ENCODE measurements at regions not wholly inside any gene's neighbourhood (a gene's known extent, or its start where the extent isn't known, plus 50 kb on each side); places are given as distances from the start of the nearest gene placed in this dataset.

DNA sequence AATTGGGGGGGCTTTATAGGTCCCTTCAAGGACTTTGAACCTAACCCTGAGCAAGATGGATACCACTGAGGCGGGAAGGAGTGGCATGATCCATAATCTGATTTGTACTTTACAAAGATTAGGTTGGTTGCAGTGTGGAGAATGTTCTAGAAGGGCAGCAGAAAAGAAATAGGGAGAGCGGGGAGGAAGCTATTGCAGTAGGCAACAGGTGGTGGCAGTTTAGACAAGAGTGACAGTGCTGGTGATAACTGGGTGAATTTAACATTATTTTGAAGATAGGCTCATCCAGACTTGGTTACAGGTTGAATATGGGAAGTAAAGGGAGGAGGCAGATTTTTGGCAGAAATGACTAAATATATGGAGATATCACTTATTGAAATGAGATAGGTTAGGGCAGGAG lies 179.9 kb upstream of the CADM1 start:
- no peak overlapping the region for H3K4me3 Mint-ChIP-seq
- H3K27ac Mint-ChIP-seq, result no peak overlapping the region
- peaks cover 18% of the 10 kb centered on the region for H3K27me3 Mint-ChIP-seq
- H3K9me3 Mint-ChIP-seq, result peaks cover 15% of the 10 kb centered on the region
- no peaks in the 10 kb centered on the region for H3K36me3 Mint-ChIP-seq
- no peak for ATAC-seq
- H3K4me1 Mint-ChIP-seq, result no peaks in the 10 kb centered on the region

DNA sequence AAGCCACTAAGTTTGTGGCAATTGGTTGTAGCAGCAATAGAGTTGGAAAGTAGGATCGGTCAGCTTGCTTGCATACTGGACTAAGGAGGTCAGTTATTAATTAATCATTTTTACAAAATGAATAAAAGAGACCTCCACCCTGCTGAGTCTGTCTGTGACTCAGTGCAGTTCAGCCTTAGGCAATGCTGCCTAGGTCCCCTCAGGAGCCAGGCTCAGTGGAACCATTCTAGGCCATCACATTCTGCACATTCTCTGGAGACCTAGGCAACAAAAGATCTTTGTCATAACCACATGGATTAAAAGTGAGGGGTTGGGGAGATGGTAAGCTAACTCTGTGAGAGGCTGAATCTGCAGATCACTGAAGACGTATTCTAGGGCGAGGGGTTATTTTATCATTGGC lies 178.7 kb upstream of the CADM1 start:
- no peak overlapping the region for H3K27ac Mint-ChIP-seq
- ATAC-seq, result no peak
- peaks cover 24% of the 10 kb centered on the region for H3K27me3 Mint-ChIP-seq
- no peak overlapping the region for H3K4me3 Mint-ChIP-seq
- H3K36me3 Mint-ChIP-seq, result no peaks in the 10 kb centered on the region
- H3K4me1 Mint-ChIP-seq, result no peaks in the 10 kb centered on the region
- H3K9me3 Mint-ChIP-seq, result peaks cover 15% of the 10 kb centered on the region

DNA sequence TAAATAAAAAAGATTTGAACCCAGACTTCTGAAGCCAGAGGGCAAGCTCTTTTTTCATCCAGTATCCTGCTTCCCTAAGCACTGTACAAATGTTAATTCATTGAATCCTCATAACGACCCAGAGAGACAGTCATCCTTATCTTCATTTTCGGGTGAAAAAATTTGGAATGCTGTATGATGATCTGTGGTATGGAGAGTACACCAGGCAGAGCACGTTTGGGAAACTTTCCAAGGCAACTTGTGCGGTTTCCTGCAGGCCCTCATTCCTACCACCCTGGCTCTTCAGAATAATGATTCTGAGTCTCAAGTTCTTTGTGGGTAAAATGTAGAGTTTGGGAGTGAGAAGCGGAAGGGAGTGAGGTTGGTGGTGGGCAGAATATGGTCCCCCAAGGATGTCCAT lies 177.9 kb upstream of the CADM1 start:
- Mint-ChIP-seq H3K4me1 (no peaks in the 10 kb centered on the region), H3K36me3 (no peaks in the 10 kb centered on the region), H3K9me3 (peaks cover 15% of the 10 kb centered on the region), H3K4me3 (no peak overlapping the region), H3K27ac (no peak overlapping the region), H3K27me3 (peaks cover 27% of the 10 kb centered on the region)
- ATAC-seq, result no peak

DNA sequence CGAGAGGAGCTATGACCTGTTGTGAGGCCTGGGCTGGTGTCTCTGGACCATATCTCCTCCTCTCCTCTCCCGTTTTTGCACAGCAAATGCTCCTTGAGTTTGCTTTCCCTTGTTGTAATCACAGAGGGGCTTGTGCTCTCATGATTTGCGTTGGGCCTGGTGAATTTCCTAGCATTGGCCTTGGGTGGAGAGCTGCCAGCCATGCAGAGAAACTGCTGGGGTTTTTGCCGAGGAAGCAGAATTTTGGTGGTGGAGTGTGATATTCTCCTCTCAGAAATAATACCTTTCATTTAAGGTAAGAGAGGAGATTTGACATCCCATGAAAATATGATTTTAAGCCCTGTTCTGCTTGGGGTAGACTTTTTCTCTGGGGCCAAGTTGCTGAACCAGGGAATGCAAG lies 175.7 kb upstream of the CADM1 start:
- Mint-ChIP-seq H3K9me3 (peaks cover 7% of the 10 kb centered on the region), H3K36me3 (no peaks in the 10 kb centered on the region), H3K27me3 (peaks cover 27% of the 10 kb centered on the region), H3K4me1 (no peaks in the 10 kb centered on the region), H3K27ac (no peak overlapping the region), H3K4me3 (no peak overlapping the region)
- ATAC-seq, result no peak

DNA sequence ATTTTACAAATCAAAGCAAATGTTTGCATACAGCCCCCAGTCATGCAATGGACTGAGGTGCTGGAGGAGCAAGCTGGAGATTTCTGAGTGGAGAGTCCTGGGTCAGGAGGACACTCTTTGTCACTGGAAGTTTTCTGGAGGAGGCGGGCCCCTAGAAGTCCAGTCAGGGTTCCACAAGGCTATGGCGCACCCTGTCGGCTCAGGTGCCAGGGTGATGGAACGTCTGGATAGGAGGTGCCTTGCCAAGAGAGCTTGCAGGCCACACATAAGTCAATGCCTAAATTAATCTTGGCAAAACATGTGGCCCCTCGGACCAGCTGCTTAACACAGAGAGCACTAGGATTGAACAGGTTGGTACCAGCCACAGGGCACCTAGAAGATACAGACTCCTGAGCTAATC lies 174.7 kb upstream of the CADM1 start:
- H3K27me3 Mint-ChIP-seq, result peaks cover 19% of the 10 kb centered on the region
- H3K4me1 Mint-ChIP-seq, result no peaks in the 10 kb centered on the region
- H3K36me3 Mint-ChIP-seq, result no peaks in the 10 kb centered on the region
- H3K27ac Mint-ChIP-seq, result no peak overlapping the region
- H3K4me3 Mint-ChIP-seq, result no peak overlapping the region
- peaks cover 2% of the 10 kb centered on the region for H3K9me3 Mint-ChIP-seq
- ATAC-seq, result no peak

DNA sequence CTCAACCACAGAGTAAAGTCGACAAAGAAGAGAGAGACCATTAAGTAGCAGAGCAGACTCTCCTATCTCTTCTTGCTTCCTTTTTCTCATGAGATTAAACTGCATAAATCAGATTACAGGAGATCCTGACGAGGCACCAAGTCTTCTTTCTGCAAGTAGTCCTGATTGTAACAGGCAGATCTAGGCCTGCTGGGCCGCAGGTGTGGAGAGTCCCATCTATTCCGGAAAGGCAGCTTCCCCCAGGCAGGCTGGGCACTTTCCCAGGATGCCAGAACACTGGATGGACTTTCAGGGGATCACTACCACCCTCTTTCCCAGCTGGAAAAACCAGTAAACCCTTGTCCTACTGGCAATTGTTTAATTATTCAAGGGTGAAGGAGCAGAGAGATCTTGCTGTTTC lies 173.0 kb upstream of the CADM1 start:
- H3K4me1 Mint-ChIP-seq, result no peaks in the 10 kb centered on the region
- H3K27ac Mint-ChIP-seq, result no peak overlapping the region
- no peak overlapping the region for H3K4me3 Mint-ChIP-seq
- no peak for ATAC-seq
- no peaks in the 10 kb centered on the region for H3K36me3 Mint-ChIP-seq
- no peaks in the 10 kb centered on the region for H3K9me3 Mint-ChIP-seq
- H3K27me3 Mint-ChIP-seq, result peaks cover 11% of the 10 kb centered on the region

DNA sequence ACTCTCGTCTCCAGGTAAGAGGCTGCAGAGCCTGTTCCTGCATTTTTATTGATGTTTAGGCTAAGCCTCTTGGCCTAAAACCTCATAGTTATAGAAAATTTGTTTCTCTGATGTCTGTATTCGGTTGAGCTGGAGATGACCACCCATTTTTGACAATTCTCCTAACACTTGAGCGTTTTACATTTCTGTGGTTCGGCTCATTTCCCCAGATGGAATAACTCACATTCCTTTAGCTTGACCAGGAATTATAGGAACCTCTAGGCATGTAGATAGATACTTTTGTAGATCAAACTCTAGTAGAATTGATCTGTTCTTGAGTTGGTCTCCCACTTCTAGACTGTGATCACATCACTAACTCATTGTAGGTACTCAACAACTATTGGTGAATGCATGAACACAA lies 172.6 kb upstream of the CADM1 start:
- peaks cover 9% of the 10 kb centered on the region for H3K27me3 Mint-ChIP-seq
- H3K4me1 Mint-ChIP-seq, result no peaks in the 10 kb centered on the region
- H3K27ac Mint-ChIP-seq, result no peak overlapping the region
- ATAC-seq, result no peak
- H3K4me3 Mint-ChIP-seq, result no peak overlapping the region
- no peaks in the 10 kb centered on the region for H3K9me3 Mint-ChIP-seq
- H3K36me3 Mint-ChIP-seq, result no peaks in the 10 kb centered on the region

DNA sequence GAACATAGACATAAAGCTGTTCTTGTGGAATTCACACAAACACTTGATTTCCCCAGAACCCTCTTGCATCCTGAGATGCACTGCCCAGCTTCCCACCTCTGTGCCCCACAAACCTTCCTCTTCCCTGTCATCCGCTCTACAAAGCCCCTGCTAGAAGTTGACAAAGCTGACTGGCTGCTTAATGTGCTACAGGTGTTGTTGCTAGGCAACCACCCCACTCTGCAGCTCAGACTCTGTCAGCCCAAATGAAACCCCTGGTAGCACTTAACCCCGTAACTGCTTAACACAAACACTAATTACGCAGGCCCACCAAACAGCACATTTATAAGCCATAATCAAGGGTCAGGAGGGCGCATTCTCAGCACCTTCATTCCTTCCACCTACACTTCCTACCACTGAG lies 172.0 kb upstream of the CADM1 start:
- Mint-ChIP-seq H3K27ac (no peak overlapping the region), H3K27me3 (peaks cover 9% of the 10 kb centered on the region), H3K9me3 (no peaks in the 10 kb centered on the region), H3K4me3 (no peak overlapping the region), H3K36me3 (no peaks in the 10 kb centered on the region), H3K4me1 (no peaks in the 10 kb centered on the region)
- no peak for ATAC-seq

DNA sequence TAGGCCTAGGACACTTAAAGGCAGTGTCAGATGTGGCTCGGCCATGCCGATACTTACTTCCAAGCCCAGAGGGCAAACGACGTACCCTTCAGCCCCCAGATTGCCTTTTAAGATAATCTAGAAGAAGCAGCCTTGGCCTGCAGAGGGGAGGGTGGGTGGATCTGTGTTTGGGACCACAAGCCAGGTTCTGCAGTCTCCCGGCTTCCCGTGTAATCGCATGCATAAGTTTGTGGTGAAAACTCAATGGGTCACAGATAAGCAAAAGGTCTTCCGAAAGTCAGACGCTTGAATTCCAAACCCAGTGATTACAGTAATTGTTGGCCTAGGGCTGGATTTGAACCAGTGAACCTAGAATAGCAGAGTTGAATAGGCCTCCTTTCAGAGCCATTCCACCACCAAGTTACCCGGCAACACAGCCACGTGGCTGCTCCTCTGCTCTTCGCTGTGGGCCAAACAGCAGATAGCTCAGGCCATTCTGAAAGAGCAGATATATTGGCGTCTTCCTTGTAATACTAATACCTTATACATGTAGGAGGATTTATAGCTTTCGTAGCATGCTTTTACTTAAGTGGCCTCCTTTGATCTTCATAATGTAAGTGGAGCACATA lies 170.8 kb upstream of the CADM1 start:
- Mint-ChIP-seq H3K27ac (no peak overlapping the region), H3K27me3 (peaks cover 9% of the 10 kb centered on the region), H3K4me1 (no peaks in the 10 kb centered on the region), H3K4me3 (no peak overlapping the region), H3K9me3 (no peaks in the 10 kb centered on the region), H3K36me3 (no peaks in the 10 kb centered on the region)
- ATAC-seq, result no peak

DNA sequence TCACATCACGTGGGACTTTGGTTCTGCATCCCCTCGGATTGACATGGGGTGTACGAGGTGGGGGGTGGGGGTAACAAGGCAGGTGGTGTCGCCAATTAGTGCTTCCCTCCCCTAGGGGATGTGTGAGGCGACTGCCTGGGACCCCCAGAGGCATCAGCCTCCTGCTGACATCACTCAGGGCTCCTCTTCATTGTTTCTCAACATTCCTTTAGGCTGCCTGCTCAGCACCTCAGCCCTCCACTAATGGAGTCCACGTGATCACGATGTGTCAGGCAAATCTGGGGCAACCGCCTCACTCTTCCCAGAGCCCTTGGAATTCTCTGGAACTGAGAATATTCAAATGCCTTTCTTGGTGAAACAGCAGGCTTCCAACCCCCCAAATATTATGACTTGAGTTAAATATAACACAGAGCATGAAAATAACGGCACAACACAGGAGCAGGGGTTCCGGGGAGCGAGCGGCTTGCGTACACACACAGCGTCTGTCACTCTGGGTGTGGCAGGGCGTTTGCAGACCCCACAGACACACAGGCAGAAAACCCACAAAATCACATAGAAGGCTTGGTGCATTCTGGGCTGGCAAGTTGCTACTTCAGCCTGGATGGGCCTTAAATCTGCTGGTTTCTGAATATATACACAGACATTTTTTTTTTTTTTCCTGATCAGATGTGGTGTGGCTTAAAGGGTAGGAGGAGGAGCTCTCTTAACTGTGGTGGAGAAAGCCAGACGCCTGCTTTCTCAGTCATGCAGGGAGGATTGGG lies 170.1 kb upstream of the CADM1 start:
- no peak for ATAC-seq
- Mint-ChIP-seq H3K36me3 (no peaks in the 10 kb centered on the region), H3K4me1 (no peaks in the 10 kb centered on the region), H3K27ac (no peak overlapping the region), H3K9me3 (no peaks in the 10 kb centered on the region), H3K4me3 (no peak overlapping the region), H3K27me3 (peaks cover 9% of the 10 kb centered on the region)

DNA sequence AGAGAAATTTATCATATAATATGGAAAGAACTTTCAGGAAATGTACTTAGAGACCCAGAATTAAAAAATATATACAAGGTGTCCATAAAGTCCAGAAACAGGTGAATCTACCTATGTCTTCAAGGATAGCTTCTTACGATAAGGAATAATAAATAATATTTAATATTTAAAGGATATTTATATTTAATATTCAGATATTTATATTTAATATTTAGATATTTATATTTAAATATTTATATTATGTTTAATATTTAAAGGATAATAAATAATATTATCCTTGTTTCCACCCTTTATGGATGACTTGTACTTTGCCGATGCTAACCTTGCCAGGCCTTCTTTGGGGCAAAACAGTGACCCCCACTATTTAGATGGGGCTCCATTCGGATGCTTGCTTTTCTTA lies 169.5 kb upstream of the CADM1 start:
- Mint-ChIP-seq H3K36me3 (no peaks in the 10 kb centered on the region), H3K9me3 (no peaks in the 10 kb centered on the region), H3K4me3 (no peak overlapping the region), H3K4me1 (no peaks in the 10 kb centered on the region), H3K27ac (no peak overlapping the region), H3K27me3 (peaks cover 13% of the 10 kb centered on the region)
- no peak for ATAC-seq

DNA sequence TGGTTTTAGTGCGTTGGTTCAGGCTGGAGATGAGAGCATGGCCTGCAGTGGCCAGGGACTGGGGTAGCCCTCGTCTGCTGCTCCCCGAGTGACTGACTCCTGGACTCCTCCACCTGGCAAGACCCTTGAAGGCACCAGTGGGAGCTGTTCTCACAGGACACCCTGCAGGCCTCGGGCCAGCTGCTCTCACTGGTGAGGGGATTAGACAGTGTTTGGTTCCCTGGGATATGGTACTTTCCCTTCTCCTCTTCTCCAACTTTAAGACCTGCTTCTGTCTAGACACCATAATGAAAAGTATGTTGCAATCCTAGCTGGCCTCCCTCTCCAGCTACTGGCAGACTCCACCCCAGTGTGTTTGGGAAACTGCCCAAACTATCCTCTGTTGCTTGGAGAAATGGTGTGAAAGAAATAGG lies 168.8 kb upstream of the CADM1 start:
- Mint-ChIP-seq H3K4me1 (no peaks in the 10 kb centered on the region), H3K27me3 (peaks cover 15% of the 10 kb centered on the region), H3K4me3 (no peak overlapping the region), H3K36me3 (no peaks in the 10 kb centered on the region), H3K9me3 (no peaks in the 10 kb centered on the region), H3K27ac (no peak overlapping the region)
- no peak for ATAC-seq

DNA sequence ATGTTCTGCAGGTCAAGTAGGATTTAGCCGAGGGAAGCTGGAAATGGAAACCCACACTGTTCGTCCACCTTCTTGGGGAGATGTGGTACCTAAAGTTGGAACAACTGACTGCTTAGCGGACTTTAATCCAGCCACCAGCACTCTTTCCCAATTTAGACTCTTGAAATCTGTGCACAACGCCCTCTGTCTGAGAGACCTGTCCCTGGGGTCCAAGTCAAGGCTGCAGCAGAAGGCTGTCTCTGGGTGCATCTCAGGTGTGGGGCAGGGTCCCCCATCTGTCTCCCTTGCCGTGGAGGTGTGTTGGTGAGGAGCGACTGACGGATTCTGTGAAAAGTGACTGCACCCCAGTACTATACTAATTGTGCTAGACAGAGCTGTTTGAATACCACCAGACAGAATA lies 168.2 kb upstream of the CADM1 start:
- no peak for ATAC-seq
- no peak overlapping the region for H3K4me3 Mint-ChIP-seq
- H3K4me1 Mint-ChIP-seq, result no peaks in the 10 kb centered on the region
- H3K9me3 Mint-ChIP-seq, result no peaks in the 10 kb centered on the region
- H3K36me3 Mint-ChIP-seq, result no peaks in the 10 kb centered on the region
- H3K27ac Mint-ChIP-seq, result no peak overlapping the region
- peaks cover 11% of the 10 kb centered on the region for H3K27me3 Mint-ChIP-seq

DNA sequence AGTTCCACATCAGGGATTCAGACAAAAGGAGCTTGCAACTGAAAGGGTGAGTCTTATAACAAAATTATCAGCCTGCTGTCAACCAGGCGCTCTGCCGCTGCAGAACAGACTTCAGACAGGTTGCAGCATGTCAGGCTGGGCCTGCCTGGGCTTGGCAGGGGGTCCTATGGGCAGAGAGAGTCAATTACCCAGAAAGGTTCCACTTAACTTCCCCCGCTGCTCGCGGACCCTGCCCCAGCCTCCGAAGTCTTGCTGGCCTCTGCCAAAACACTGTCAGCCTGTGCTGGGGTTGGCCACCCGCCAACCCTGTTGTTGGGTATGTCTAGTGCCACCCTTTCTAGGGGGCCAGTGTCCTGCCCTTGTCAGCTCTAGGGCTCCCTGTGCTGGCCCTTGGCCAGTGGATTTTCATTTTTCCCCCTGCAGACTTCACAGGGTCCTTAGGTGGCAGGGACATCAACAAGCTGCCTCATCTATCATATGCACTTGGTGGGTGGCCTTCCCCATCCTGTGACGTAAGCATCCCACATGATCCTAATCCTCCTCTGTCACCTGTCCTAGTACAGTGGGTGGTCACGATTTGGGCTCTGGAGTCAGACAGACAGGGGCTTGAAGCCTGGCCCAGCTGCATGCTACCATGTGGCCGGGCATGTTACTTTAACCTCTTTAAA lies 166.5 kb upstream of the CADM1 start:
- Mint-ChIP-seq H3K4me3 (no peak overlapping the region), H3K27me3 (peaks cover 11% of the 10 kb centered on the region), H3K9me3 (no peaks in the 10 kb centered on the region), H3K4me1 (no peaks in the 10 kb centered on the region), H3K36me3 (no peaks in the 10 kb centered on the region), H3K27ac (no peak overlapping the region)
- ATAC-seq, result no peak

DNA sequence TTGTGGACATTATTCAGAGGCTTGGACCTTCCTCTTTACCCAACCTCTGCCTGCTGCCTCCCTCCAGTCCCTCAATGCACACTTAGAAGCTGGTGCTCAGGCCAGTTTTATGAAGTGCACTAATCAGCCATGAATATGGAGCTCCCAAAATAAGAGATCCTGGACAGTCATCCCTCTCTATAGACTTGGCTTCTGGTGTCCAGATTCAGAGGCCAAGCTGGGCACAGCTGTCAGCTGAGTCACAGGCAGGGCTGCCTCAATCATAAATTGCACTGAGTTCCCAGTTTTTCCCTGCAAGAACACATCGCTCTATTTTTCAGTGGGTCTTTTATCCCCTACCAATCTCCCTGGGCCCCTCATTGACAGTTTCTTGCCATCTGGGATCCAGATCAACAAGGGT lies 161.7 kb upstream of the CADM1 start:
- Mint-ChIP-seq H3K27ac (no peak overlapping the region), H3K9me3 (no peaks in the 10 kb centered on the region), H3K4me3 (no peak overlapping the region), H3K36me3 (no peaks in the 10 kb centered on the region), H3K4me1 (no peaks in the 10 kb centered on the region), H3K27me3 (peaks cover 11% of the 10 kb centered on the region)
- no peak for ATAC-seq
